ENCODE measurements at regions not wholly inside any gene's neighbourhood (a gene's known extent, or its start where the extent isn't known, plus 50 kb on each side); places are given as distances from the start of the nearest gene placed in this dataset.

DNA sequence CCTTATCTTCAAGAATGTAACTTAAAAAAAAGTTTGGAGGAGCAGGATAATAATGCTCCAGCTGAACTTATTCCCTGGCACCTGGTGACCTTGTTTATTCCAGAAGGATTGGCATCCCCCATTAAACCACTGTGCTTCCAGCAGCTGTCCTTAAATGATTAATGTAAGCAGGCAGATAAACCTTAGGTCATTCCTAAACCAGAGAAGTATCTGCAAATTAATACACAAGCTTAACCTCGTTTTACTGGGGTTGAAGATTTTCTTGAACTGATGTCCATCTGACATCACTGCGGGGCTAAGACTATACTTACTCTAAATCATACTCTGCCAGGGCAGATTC is 116.1 kb upstream of the PALS2 start:
- Mint-ChIP-seq H3K9me3 (no peaks in the 10 kb centered on the region), H3K36me3 (ENCODE audit: low read depth) (no peaks in the 10 kb centered on the region), H3K4me1 (ENCODE audit: low read depth) (no peaks in the 10 kb centered on the region), H3K27ac (no peak overlapping the region), H3K4me3 (no peak overlapping the region), H3K27me3 (no peaks in the 10 kb centered on the region)
- intact Hi-C loops (cut with micrococcal nuclease) = no loop called here

DNA sequence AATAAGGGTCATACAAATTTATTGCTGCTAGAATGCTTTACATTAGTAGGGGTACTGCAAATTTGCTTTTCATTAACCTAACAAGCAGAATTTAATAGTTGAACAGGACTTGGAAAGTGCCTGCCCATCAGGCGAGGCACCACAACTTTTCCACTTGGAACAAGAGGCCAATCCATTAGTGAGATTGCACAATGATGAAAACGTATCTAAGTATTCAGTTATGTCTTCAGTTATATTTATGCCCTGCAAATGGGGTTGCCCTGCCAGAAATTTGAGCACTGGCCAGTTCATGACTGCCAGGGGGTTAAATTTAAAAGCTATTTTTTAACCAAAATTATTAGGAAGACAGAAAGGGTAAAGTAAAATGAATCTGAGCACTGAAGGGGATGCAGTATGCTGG is 111.1 kb upstream of the PALS2 start:
- Mint-ChIP-seq H3K9me3 (no peaks in the 10 kb centered on the region), H3K27me3 (no peaks in the 10 kb centered on the region), H3K4me1 (ENCODE audit: low read depth) (no peaks in the 10 kb centered on the region), H3K4me3 (no peak overlapping the region), H3K27ac (no peak overlapping the region), H3K36me3 (ENCODE audit: low read depth) (no peaks in the 10 kb centered on the region)
- intact Hi-C loops (cut with micrococcal nuclease) = no loop called here

DNA sequence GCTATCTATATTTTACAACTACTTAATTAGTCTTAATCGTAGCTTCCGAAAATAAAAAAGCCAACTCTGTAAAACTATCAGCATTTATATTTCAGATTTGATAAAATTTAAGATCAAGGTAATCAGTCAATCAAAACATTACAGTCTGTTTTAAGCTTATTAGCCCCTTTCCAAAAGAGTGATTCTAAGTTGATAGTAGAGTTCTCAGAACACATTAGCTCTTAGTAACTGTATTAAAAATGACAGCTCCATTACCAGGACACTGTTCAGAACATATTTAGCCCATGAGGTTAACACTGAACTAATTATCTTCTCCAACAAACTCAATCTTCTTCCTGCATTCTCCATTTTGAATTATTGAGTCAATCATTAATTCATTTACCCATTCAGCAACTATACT is 110.3 kb upstream of the PALS2 start:
- no peak overlapping the region for H3K27ac Mint-ChIP-seq
- no peaks in the 10 kb centered on the region for H3K36me3 Mint-ChIP-seq (ENCODE audit: low read depth)
- no peaks in the 10 kb centered on the region for H3K9me3 Mint-ChIP-seq
- H3K4me1 Mint-ChIP-seq (ENCODE audit: low read depth) = no peaks in the 10 kb centered on the region
- no peak overlapping the region for H3K4me3 Mint-ChIP-seq
- intact Hi-C loops (cut with micrococcal nuclease) = no loop called here
- H3K27me3 Mint-ChIP-seq = no peaks in the 10 kb centered on the region

DNA sequence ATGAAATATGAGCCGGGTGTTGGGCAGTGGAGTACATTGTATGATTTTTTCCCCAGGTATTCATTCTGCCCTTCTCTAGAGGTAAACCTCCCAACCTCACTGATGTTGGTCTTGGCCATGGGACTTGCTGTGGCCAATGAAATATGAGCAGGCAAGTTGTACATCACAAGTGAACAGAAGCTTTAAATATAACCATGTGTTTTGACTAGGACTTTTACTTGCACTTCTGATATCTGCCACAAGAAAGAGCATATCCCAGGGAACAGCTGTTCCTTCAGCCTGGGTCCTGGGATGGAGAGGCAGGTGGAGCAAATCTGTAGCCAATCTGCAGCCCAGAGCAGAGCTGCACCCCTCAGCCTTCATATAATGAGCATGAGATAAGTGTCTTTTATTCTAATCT is 109.8 kb upstream of the PALS2 start:
- H3K4me1 Mint-ChIP-seq (ENCODE audit: low read depth) = no peaks in the 10 kb centered on the region
- no peak overlapping the region for H3K4me3 Mint-ChIP-seq
- intact Hi-C loops (cut with micrococcal nuclease) = no loop called here
- H3K27me3 Mint-ChIP-seq = no peaks in the 10 kb centered on the region
- H3K27ac Mint-ChIP-seq = no peak overlapping the region
- no peaks in the 10 kb centered on the region for H3K36me3 Mint-ChIP-seq (ENCODE audit: low read depth)
- H3K9me3 Mint-ChIP-seq = no peaks in the 10 kb centered on the region

DNA sequence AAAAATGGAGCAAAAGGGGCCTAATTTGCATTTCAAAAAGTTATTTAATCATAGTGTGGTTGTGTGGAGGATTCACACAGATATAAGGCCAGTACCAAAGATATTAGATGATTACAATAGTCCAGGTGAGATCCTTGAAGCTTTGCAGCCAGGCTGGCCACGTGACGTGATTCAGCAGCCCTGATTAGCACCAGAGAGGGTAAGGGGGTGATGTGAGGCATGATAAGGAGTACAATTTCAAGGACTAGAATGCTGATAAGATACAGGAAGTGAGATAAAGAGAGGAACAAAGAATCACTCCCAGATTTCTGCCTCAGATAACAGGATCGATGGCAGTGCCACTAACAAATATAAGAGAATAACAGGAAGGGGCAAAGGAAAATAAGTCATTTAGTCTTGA is 108.4 kb upstream of the PALS2 start:
- no peaks in the 10 kb centered on the region for H3K36me3 Mint-ChIP-seq (ENCODE audit: low read depth)
- no peaks in the 10 kb centered on the region for H3K27me3 Mint-ChIP-seq
- no peaks in the 10 kb centered on the region for H3K9me3 Mint-ChIP-seq
- intact Hi-C loops (cut with micrococcal nuclease) = no loop called here
- H3K4me1 Mint-ChIP-seq (ENCODE audit: low read depth) = no peaks in the 10 kb centered on the region
- no peak overlapping the region for H3K4me3 Mint-ChIP-seq
- H3K27ac Mint-ChIP-seq = no peak overlapping the region

DNA sequence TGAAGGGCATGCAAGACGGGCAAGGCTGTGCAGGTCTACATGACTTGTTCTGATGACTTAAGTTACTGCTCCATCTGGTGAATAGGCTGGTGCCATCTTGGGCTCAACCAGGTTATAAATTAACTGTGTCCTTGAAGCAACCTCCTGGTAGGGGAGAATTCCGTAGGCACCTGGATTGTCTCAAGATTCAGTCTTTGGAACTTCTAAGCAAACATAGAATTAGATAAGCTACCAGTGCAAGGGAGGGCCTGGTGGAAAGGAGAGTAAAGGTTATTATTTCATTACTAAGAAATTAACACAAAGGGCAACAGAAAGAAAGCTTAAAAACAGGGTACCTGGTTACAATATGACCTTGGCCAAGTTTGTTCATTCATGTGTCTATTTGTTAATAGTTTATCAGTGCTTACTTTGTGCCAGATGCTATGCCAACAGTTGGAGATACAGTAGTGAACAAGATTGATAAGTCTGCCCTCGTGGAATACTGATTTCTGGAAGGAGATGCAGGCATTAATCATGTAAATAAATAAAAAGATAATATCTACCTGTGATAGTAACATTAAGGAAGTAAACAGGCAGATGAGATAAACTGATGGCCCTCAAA is 107.0 kb upstream of the PALS2 start:
- intact Hi-C loops (cut with micrococcal nuclease) = no loop called here
- Mint-ChIP-seq H3K36me3 (ENCODE audit: low read depth) (no peaks in the 10 kb centered on the region), H3K9me3 (no peaks in the 10 kb centered on the region), H3K4me3 (no peak overlapping the region), H3K27me3 (no peaks in the 10 kb centered on the region), H3K27ac (no peak overlapping the region), H3K4me1 (ENCODE audit: low read depth) (no peaks in the 10 kb centered on the region)

DNA sequence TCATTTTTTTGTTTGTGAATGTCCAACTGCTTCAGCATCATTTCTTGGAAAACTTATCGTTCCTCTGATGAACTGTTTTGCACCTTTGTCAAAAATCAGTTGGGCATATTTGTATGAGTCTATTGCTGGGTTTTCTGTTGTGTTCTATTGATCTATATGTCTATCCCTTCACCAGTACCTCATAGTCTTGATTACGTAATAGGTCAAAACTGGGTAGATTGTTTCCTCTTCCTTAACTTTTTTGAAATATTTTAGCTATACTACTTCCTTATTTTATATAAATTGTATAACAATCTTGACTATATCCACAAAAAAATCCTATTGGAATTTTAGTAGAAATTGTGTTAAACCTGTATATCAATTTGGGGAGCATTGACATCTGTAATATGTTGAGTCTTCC is 104.1 kb upstream of the PALS2 start:
- intact Hi-C loops (cut with micrococcal nuclease) = no loop called here
- Mint-ChIP-seq H3K4me3 (no peak overlapping the region), H3K4me1 (ENCODE audit: low read depth) (no peaks in the 10 kb centered on the region), H3K27ac (no peak overlapping the region), H3K9me3 (no peaks in the 10 kb centered on the region), H3K27me3 (no peaks in the 10 kb centered on the region), H3K36me3 (ENCODE audit: low read depth) (no peaks in the 10 kb centered on the region)

DNA sequence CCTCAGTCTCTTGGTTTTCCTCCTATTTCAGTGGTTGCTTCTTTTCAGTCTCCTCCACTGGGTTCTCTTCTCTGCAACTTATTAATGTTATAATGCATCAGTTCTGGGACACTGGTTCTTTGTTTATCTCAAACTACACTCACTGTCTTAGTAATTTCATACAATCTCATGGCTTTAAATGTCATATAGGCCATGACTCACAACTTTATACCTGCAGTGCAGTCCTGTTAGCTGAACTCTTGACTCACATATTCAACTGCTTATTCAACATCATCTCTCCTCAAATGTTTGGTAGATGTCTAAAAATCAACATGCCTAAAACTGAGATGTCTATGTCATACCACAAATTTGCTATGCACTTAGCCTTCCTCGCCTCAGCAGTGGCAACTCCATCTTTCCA is 101.2 kb upstream of the PALS2 start:
- H3K9me3 Mint-ChIP-seq = no peaks in the 10 kb centered on the region
- no peak overlapping the region for H3K4me3 Mint-ChIP-seq
- no peaks in the 10 kb centered on the region for H3K36me3 Mint-ChIP-seq (ENCODE audit: low read depth)
- H3K27ac Mint-ChIP-seq = no peak overlapping the region
- intact Hi-C loops (cut with micrococcal nuclease) = no loop called here
- no peaks in the 10 kb centered on the region for H3K27me3 Mint-ChIP-seq
- no peaks in the 10 kb centered on the region for H3K4me1 Mint-ChIP-seq (ENCODE audit: low read depth)

DNA sequence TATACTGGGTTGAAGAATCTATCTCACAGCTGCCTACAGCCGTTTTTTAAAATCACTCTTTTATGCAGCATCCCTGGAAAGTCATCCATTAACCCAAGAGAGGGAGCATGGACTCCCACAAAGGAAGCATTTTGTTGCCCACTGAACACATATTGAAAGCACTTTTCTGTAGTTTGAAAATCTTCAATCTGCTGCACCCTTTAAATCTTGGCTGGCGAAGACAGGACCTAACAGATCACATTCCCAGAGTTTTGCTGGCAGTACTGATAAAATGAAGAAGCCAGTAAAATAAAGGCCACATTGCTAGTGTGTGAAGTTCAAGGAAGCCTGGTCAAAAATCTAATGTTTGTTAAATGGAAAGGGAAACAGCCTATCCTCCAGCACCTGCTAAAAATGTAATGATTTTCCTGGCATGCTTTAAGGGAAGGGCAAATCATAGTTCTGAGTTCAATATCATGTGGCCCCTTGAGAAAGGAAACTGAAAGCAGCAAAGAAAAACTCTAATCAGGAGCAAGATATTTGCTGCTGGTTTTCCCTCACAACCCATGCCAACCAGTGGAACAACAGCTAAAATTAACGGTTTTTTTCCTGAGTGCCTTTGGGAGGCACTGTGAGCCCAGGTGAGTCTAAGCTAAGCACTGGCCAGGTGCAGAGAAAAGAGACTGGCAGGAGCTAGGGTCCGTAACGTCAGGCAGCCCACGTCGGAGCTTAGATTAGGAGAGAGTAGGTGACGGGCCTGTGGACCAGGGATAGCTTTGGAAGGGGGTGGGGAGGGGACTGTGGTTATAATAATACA is 97.9 kb upstream of the PALS2 start:
- no peak overlapping the region for H3K4me3 Mint-ChIP-seq
- H3K27ac Mint-ChIP-seq = no peak overlapping the region
- no peaks in the 10 kb centered on the region for H3K27me3 Mint-ChIP-seq
- H3K36me3 Mint-ChIP-seq (ENCODE audit: low read depth) = no peaks in the 10 kb centered on the region
- intact Hi-C loops (cut with micrococcal nuclease) = no loop called here
- H3K4me1 Mint-ChIP-seq (ENCODE audit: low read depth) = no peaks in the 10 kb centered on the region
- no peaks in the 10 kb centered on the region for H3K9me3 Mint-ChIP-seq

DNA sequence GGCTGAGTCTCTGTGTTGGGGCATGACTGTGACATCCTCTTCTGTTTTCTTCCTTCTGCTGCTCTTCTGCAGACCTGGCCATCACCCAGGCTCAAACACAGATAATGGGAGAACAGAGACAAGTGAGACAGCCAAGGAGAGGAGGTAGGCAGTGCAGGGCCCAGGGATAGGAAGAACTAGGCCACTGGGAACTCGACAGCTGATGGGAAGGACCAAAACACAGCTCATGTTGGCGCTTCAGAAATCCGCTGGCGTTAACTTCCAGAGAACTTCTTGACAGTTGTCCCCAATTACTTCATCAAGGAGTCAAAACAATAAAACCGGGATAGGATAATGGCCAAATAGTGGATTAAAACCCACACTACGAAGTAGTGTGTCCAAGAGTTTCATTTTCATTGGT is 97.0 kb upstream of the PALS2 start:
- intact Hi-C loops (cut with micrococcal nuclease) = no loop called here
- Mint-ChIP-seq H3K36me3 (ENCODE audit: low read depth) (no peaks in the 10 kb centered on the region), H3K27me3 (no peaks in the 10 kb centered on the region), H3K9me3 (no peaks in the 10 kb centered on the region), H3K4me1 (ENCODE audit: low read depth) (no peaks in the 10 kb centered on the region), H3K4me3 (no peak overlapping the region), H3K27ac (no peak overlapping the region)

DNA sequence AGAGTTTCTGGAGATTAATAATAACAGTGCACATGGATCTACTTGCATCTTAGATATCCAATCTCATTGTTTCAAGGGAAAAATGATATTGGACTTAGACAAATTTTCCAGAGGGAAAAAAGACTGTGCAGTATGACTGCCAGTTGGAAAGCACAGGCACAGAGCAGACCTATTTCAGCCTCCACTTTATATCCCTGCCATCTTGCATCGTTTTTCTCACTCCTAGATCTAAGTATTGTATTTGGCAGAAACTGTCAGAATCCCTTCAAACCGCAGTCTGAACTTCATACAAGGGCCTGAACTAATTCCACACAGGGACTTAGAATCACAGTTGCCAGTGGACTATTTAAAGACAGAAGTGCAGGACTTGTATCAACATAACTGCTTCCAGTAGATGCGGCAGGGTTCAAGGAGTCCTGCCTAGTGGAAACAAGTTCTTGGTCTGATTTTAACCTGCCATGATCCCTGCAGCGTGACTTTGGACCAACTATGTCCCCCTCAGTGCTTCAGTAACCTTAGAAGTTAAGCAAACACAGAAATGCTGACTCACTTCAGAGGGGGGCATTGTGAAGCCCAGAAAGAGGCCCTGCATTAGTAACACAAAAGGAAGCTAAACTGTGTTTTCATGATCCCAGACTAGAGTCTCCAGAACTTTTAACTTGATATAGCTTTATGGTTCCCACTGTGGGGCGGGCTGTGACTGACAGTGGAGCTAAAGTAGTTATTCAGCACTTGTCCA is 95.7 kb upstream of the PALS2 start:
- H3K4me1 Mint-ChIP-seq (ENCODE audit: low read depth) = no peaks in the 10 kb centered on the region
- no peak overlapping the region for H3K27ac Mint-ChIP-seq
- no peaks in the 10 kb centered on the region for H3K27me3 Mint-ChIP-seq
- H3K4me3 Mint-ChIP-seq = no peak overlapping the region
- intact Hi-C loops (cut with micrococcal nuclease) = no loop called here
- H3K9me3 Mint-ChIP-seq = no peaks in the 10 kb centered on the region
- H3K36me3 Mint-ChIP-seq (ENCODE audit: low read depth) = no peaks in the 10 kb centered on the region

DNA sequence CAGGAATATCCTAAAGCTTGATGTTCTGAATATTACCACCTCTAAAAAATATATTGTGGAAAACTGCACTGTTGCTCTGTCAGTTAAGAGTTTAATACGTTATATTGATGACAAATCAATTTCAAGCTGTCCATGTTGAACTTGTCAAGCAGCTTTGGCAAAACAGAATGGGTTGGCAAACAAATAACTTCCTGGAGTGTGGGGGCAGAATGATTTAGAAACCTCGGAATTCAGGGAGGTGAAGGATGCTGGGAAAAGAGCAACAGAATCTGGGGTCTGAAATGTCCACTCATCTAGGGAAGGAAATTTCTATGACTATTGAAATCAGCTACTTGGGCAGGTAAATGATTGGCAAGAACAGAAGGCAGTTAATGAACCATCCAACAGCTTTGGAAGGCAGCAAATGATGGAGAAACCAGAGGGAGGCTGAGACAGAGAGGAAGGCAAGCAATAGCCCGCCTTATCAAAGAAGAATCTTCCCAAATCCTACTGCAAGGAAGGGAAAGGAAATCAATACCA is 95.1 kb upstream of the PALS2 start:
- no peaks in the 10 kb centered on the region for H3K4me1 Mint-ChIP-seq (ENCODE audit: low read depth)
- H3K4me3 Mint-ChIP-seq = no peak overlapping the region
- intact Hi-C loops (cut with micrococcal nuclease) = no loop called here
- no peaks in the 10 kb centered on the region for H3K27me3 Mint-ChIP-seq
- H3K27ac Mint-ChIP-seq = no peak overlapping the region
- no peaks in the 10 kb centered on the region for H3K36me3 Mint-ChIP-seq (ENCODE audit: low read depth)
- no peaks in the 10 kb centered on the region for H3K9me3 Mint-ChIP-seq

DNA sequence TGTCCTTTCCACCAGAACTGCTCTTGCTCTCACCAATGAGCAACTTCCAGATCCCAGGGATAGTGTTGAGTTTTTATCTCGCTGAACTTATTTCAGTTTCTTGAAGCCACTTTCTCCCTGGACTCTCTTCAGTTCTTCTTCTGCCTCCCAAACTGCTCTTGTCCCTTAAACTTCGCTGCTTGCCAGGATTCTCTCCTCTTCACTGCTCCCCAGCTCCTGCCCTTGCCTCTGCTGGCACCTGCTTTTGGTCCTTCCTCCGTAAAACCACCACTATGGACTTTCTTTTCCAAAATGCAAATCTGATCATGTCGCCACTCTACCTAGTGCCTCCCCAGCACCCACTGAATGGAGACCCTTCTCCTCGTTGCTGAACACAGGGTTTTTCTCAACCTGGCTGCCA is 92.8 kb upstream of the PALS2 start:
- Mint-ChIP-seq H3K9me3 (no peaks in the 10 kb centered on the region), H3K4me3 (no peak overlapping the region), H3K27ac (no peak overlapping the region), H3K4me1 (ENCODE audit: low read depth) (no peaks in the 10 kb centered on the region), H3K36me3 (ENCODE audit: low read depth) (no peaks in the 10 kb centered on the region), H3K27me3 (no peaks in the 10 kb centered on the region)
- intact Hi-C loops (cut with micrococcal nuclease) = no loop called here

DNA sequence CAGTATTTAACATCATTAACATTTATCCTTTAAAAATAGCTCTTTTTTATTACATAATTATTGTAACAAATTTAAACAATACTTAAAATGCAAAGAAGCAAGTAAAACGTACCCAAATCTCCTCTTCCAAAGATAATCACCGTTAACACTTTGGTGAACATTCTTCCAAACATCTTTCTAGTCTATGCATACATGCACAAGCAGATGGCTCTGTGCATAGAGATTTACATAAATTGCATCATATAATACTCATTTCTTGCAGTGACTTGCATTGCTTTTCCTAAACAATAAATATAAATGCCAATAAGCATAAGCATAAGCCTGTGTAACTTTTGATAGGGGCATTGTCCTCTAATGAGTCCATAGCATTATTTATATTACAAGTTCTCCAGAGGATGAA is 89.4 kb upstream of the PALS2 start:
- intact Hi-C loops (cut with micrococcal nuclease) = no loop called here
- H3K27me3 Mint-ChIP-seq = no peaks in the 10 kb centered on the region
- no peaks in the 10 kb centered on the region for H3K9me3 Mint-ChIP-seq
- no peaks in the 10 kb centered on the region for H3K36me3 Mint-ChIP-seq (ENCODE audit: low read depth)
- H3K4me3 Mint-ChIP-seq = no peak overlapping the region
- H3K4me1 Mint-ChIP-seq (ENCODE audit: low read depth) = no peaks in the 10 kb centered on the region
- no peak overlapping the region for H3K27ac Mint-ChIP-seq

Measured in dendritic cell treated with granulocyte-macrophage colony-stimulating factor and Interleukin-4, amounts not matched to agents 40 ng/mL and 50 ng/mL, for 4 days (primary cell).